Kidney tubule cell (primary cell): ENCODE measurements at regions not wholly inside any gene's neighbourhood (a gene's known extent, or its start where the extent isn't known, plus 50 kb on each side); places are given as distances from the start of the nearest gene placed in this dataset.

ENCODE experiments used
- DNase-seq: peaks from one replicate; pipeline ENCODE4 v3.0.0-alpha.2; 2018; ENCODE audit warnings: low spot score

DNA sequence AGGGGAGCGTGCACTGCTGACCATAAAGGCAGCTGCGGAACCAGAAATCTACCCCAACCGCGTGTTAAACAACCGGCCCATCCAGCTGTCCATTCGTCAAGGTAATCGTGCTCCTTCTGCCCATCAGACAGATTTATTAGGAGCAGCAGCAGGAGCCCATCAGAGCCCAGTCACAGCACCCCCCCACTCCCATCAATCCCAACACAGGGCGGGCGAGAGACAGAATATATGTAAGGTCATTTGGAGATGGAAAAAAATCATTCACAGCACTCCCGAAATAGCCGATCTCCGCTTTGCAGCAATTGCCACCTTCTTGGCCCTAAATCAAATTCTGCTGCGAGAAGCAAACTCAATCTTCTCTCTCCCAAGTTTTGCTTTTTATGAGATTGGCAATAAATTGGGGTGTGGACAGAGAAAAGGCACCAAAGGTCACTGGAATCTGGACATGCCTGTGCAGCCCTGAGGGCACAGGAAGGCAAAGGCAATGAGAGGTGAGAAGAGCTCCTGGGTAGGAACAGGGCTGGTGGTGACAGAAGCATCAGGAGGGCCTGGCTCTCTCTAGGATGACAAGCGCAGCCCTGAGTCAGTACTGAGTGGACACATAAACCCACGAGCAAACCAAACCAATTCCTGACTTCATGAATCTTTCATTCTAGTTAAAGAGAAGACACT lies 145.0 kb upstream of the ZMIZ1 start:
- DNase-seq = no peak

DNA sequence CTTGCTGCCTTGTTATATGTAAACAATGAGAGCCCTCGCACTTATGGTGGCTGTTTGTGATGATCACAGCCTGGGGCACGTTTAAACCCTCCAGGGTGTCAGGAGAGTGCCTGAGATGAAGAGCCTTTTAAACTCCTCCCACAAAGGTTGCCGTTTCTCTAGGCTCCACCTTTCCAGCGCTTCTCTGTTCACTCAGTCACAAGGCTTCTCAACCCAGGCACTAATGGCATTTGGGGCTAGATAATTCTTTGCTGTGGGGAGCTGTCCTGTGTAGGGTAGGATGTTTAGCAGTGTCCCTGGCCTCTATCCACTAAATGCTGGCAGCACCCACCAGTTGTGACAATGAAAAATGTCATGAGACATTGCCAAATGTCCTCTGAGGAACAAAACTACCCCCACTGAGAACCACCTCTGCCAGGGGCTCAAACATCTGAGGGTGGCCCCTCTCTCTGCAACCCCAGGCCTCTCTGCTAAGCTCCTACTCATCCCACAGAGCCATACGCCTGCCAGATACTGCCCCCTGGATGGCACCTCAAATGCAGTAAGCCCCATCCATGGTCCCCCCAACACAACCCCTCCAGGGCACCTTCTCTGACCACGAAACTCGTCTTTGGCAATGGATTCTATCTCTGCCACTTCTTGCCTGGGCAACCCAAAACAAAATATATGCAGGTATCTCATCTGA lies 144.3 kb upstream of the ZMIZ1 start:
- no peak for DNase-seq

DNA sequence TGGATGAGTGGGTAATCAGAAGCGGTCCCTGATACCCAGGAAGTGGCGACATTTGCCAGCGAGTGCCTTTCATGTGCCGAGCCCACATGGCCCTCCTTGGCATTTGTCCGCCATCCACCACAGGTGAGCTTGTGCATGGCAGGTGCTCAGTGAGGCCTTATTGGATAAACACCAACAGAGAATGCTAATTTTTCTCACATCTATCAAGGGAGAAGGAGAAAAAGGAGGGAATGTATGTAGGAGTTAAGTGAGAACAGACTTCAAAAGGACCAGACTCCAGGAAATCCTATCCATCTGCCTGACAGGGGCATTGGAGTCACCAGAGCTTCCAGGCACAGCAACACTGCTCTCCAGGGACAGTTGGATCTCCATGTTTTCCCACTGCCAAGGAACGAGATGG lies 143.5 kb upstream of the ZMIZ1 start:
- no peak for DNase-seq

DNA sequence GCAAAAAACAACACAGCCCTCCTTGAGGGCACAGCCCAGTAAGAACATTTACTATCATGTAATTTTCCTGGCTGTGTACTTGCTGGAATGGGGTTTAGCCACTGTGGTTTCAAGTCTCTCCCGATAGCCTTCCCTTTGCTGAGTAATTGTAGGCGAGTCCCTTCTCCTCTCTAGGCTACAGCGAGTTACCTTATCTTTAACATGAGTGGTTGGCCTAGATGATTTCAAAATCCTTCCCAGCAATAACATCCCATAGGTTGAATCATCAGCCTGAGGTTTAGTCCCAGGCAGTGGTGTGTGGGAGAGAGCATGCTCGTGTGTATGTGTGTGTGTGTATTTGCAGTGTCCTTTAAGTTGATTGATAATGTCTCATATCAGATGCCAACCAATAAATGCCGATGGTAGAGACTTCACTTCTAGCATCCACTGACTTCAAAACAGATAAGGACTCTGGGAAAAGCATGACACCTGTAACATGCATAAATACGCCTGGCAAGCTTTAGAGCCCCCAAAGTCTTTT lies 142.9 kb upstream of the ZMIZ1 start:
- peak; percentile 86 for DNase-seq

DNA sequence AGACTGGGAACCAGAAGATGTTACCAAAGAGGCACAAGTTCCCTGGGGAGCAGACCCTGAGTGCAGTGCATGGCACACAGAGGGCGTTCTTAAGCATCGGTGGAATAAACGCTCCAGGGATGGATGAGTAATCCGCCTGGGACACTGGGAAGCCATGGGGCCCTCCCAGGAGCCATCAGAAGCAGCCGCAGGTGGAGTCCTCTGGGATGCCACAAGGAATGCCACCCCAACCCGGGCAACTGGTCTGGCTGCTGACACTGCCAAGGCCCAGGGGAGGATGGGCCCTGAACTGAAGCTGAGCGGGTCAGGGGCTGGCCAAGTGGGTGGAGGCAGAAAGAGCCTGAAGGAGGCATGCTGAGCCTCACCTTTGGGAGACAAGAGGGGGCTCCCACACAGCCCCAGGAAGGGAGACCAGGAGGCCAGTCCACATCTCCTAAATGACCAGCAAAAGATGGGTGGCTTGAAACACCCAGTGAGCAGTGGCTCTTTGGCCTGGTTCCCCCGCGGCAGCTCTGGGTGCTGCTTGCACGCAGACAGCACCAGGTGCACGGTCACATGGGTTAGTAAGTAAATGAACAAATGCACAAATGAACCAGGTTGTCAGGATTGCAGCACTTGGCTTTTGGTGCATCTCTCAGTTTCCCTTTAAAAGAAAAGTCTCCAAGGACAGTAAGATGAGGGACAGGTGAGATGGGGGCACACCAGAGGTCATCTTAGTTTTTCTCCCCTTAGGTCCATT lies 141.3 kb upstream of the ZMIZ1 start:
- no peak for DNase-seq

DNA sequence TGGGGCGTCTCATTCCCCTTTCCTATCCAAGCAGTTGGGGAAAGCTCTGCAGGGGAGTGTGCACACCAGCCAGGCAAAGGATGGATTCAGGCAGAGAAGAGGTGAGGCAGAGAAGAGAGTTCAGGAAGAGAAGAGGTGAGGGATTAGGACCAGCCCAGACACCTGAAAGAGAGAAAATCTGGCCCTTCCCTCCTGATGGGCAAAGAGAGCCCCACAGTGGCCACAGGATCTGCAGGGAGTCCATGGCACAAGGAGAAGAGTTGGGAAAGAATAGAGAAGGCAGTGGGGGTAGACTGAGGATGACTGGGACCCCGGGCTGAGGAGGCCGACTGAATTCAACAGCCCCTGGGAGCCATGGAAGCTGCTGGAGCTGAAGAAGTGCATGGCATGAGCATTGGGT lies 140.4 kb upstream of the ZMIZ1 start:
- no peak for DNase-seq

DNA sequence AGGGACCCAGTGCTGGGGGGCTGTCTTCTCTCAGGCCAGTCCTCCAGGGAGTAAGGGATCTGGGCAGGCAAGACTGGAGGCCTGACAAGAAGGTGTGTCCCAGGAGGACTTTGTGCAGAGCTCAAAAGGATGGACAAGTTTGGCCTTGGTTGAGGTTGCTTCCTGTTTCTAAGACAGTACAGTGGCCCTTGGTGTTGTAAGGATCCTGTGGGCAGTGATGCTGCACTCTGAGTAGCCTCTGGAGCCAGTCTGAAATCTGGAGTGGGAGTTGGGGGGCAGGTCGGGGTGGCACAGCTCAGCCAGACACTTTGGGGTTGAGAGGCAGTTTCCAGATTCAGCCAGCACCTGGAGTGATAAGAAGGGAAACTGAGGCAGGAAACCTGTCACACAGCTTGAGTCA lies 139.2 kb upstream of the ZMIZ1 start:
- no peak for DNase-seq

DNA sequence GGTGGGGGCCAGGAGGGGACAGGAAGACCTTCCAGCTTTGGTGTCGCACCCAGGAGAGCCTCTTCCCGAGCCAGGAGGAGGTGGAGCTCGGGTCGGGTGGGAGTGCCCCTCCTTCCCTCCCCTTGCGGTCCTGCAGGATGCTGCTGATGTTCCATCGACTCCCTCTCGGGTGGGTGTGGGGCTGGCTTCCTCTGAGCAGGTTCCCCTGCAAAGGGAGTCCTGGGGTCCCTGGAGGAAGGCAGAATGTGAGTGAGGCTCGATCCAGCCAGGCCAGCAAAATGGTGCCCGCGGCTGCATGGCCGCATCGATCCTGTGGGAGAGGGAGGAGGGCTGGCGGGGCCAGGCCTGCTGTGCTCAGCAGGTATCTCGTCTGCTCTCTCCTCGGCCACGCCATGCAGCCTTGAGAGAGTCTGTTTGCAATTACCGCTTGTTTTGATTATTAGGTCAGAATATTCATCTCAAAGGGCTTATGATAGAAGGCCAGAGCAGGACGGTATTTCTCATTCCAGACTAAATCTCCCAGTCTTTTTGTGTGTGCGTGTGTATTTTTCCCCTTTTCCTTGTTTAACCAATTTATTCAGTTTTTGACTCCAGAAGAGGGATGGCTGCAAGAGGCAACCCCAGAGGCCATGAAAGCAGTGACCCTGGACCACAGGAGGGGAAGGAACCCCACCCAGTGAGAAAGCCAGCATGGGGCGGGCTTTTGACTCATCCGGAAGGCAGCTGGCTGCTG lies 137.3 kb upstream of the ZMIZ1 start:
- peak; percentile 62 for DNase-seq

DNA sequence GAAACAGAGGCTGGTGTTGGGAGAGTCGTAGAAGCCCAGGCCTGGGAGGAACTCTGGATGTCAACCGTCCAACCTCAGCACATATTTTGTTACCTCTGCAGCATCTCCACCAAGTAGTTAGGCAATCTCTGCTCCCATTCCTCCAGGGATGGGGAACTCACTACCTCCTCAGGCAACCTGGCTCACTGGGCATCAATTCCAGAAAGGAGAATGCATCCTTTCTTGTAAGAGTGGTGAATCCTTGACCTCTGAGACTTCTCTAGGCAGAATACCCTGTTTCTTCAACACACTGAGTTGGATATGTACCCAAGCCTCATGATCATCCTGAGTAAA lies 136.7 kb upstream of the ZMIZ1 start:
- DNase-seq = no peak

DNA sequence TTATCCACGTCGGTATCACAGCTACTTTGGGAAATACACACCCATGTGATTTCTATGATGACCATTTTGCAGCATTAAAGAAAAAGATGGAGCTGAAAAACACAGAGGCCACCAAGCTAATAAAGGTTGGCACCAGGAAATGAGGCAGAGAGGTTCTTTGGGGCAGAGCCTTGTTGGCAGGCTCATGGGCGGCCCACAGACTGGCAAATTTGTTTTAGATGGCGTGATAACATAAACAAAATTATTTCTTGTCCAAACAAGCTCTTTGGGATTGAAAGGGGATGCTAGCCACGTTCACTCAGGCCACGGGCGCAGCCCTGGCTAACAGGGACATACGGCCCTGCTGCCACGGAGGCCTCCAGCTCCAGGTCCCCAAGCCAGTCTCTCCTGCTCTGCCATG lies 135.9 kb upstream of the ZMIZ1 start:
- DNase-seq = no peak

DNA sequence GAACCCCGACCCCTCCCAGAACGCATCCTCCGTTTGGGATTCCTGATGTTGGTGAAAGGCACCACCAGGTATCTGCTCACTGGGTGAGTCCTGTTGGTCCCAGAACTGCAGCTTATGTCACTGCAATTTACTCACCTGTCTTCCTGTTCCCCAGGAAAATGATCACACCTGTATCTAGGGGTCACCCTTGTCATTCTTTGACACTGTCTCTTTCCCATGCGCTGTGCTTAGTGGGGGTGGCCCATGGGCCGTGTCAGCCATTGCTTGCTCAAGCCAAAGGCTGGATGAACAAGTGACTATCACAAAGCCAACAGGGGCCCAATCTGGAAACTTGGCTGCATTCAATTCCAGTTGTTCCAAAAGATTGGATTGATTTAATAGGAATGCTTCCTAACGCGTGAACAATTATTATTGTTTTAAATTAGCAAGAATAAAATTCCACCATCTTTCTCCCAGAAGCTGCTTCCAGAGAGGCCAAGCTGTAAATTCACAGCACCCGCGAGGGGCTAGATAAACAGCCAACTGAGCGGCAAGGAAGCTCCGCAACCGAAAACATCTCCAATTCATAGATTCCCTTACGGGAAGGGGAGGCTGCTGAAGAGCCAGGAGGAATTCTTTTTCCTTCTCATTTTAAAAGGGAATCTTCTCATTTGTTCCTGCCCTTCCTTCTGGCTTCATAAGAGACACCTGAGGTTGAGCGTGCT lies 134.8 kb upstream of the ZMIZ1 start:
- no peak for DNase-seq

DNA sequence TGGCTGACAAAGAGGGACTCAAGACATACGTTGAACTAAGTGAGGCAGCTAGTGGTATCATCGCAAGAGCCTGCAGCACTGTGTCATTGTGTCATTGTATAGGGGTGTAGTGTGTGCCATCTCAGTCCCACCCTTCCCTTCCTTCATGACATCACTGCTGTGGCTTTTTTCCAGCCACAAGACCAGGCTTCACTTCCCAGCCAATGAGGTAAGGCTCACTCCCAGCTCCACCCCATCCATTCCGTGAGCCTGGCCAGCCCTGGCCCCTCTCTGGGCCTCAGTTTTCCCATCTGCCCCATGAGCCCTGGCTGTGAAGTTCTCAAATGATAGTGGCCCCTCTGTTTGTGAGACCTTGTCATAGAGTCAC lies 134.3 kb upstream of the ZMIZ1 start:
- DNase-seq = peak; percentile 25

DNA sequence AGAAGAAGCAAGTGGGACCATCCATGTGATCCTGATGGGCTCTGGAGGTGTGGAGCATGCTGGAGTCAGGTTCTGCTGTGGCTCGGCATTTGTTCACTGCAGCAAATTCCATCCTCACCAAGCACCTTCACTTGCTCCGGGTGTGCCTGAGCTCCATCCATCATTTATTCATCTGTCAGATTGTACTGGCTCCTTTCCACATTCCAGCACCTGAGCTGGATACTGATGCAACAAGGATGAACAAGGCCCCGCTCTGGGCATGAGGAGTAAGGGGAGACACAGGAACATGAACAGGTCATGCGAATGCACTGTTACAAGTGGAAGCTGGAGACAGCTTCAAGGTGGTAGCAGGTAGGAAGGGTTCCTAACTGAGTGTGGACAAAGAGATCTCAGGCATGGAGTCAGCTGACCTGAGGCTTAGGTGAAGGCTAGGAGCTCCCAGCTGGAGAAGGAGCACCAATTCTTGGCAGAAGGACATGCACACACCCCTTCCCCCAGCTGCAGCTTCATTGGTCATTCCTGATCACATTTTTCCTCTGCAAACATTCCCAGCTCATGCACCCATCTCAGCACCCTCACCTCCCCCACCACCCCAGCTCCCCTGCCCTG lies 133.7 kb upstream of the ZMIZ1 start:
- no peak for DNase-seq

DNA sequence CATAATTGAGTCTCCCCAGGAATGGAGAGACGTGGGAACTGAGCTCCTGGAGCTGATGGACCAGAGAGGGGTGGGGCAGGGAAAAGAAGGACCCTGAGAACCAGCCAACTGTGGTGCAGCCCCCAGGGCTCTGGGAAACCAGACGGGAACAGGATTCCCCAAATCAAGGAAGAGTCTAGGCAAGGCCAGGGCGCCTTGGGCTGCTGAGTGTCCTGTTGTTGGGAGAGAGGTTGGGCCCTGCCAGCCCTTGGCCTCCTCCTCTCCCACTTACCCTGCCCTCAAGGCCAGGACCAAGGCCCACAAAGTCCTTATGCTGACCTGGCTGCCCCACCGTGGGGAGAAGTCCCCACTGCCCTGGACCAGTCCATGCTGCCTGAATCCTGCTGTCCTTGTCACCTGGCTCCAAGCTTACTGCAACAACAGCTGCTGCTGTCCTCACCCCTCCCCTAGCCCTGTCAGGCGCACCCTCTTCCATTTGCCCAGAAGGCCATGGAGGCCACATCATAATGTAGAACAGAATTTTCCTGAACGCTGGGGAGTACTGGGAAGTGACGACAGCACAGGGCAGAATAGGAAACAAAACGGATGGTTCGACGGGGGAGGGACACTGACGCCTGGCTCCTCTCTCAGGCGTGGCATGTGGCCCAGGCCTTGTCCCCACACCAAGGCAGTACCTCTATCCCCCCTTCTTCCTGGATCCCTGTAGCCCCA lies 132.9 kb upstream of the ZMIZ1 start:
- DNase-seq = no peak

DNA sequence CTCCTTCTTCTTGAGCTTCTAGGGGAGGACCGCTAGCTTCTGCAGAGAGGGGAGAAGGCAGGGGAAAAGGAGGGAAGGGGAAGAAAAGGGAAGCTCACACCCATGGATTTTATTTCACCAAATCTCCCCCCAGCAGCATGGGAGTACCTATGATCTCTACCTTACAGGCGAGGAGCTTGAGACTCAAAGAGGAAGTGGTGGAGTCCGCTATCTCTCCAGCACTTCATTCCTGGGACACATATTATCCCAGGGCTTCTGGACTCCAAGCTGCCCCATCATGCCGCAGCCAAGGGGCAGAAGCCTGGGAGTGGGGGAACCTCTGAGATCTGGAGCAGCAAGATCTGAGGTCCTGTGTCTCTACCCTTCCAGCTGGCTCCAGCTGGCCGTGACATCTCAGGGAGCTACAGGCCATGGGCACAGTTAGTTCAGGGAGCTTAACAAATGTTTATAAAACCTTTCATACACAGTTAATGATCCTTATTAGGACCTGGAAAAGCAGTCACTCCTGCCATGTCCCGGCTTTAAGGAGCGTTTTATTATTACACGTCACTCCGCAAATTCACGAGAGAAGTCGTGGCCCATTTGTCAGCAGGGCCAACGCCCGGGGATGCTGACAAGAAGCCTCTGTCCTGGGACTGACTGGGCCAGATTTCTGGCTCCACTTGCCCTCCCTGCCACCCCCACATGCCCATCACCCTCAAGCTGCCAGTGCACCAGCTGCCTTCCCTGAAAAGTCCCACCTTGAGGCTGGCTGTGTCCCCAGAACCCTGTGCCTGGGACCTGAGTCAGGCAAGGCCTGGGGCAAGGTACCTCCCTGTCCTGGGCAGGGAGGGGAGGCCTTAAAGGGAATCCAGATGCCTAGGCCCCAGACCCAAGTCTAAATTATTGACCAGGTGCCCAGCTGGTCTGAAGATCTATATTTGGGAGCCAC lies 132.1 kb upstream of the ZMIZ1 start:
- DNase-seq = no peak

DNA sequence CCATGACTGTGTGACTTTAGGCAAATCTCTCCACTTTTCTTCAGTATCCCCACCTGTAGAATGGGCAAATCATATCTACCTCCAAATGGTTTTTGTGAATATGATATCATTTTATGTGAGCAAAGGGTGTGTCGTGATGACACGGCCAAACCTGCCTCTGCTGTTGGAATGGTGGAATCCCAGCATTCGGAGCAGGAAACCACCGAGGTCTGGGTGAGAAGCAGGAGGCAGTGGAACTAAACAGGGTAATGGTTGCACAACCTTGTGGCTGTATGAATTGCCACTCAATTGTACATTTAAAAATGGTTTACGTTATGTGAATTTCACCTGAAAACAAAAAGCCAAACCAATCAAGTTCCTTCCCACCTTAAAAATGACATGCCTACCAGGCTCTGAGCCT lies 131.4 kb upstream of the ZMIZ1 start:
- no peak for DNase-seq

DNA sequence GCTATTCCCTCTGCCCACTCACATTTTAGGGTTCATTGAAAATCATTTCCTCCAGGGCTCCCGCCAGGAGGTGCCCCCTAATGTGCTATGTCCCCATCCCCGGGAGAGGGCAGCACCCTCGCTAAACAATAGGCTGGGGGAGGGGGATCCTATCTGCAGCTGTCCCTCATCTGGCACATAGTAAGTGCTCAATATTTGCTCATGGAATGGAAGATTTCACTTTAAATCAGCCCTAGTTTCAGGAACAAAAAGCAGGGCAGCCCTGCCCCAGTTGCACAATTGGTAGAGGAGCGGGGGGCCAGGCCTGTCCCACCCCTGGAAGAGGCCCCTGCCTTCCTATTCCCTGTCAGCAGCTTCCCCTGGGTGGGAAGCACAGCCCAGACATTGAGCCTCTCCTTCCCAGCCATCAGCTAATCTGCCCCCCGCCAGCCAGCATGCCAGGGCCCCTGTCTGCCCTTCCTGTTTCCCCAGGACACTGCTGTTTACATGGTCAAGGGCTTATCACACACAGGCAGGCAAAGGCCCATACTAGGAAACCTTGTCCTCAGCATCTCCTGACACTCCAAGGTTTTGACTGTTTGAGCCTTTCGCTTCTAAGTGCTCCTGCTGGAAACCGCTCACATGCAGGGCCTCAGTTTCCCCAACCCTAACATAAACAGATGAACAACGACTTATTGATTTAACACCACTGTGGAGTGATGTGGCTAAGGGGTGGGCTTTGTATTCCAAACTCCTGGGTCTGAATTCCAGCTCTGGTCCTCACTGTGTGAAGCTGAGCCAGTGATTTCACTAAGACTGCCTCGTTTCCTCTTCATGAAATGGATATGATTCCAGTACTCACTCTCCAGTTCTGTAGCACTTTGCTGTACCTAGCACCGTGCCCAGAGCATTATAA lies 130.7 kb upstream of the ZMIZ1 start:
- DNase-seq = no peak
